Smooth muscle cell (in vitro differentiated cells): ENCODE measurements at regions not wholly inside any gene's neighbourhood (a gene's known extent, or its start where the extent isn't known, plus 50 kb on each side); places are given as distances from the start of the nearest gene placed in this dataset.
A peak's percentile ranks its signal among the peaks of the same experiment; 100 is the strongest.

Experiments used
- DNase-seq: peaks from one replicate; lab custom pipeline; 2025; ENCODE audit not compliant: unreplicated experiment; lab: John Stamatoyannopoulos, UW
- H2AFZ ChIP-seq: fragments of 200-600 bp; sonication (generic); 2 replicates; pipeline ENCODE4 v1.6.0; 2016; ENCODE audit warnings: antibody characterized with exemption, low read depth, mild to moderate bottlenecking
- H3F3A ChIP-seq: fragments of 200-600 bp; sonication (generic); 2 replicates; pipeline ENCODE4 v1.6.0; 2017; ENCODE audit warnings: antibody characterized with exemption, low read depth
- H3K27ac ChIP-seq: fragments of 200-600 bp; sonication (generic); 2 replicates; pipeline ENCODE4 v1.5.1; 2016; ENCODE audit warnings: low read depth, mild to moderate bottlenecking
- H3K27me3 ChIP-seq: fragments of 200-600 bp; sonication (generic); 2 replicates; pipeline ENCODE4 v1.6.1; 2016; ENCODE audit warnings: low read depth, mild to moderate bottlenecking
- H3K36me3 ChIP-seq: fragments of 200-600 bp; sonication (generic); 2 replicates; pipeline ENCODE4 v1.5.1; 2016; ENCODE audit warnings: low read depth
- H3K4me1 ChIP-seq: fragments of 200-600 bp; sonication (generic); 2 replicates; pipeline ENCODE4 v1.5.1; 2016; ENCODE audit warnings: low read depth
- H3K4me2 ChIP-seq: fragments of 200-600 bp; sonication (generic); 2 replicates; pipeline ENCODE4 v1.6.0; 2016; ENCODE audit warnings: mild to moderate bottlenecking
- H3K4me3 ChIP-seq: fragments of 200-600 bp; sonication (generic); 2 replicates; pipeline ENCODE4 v1.5.1; 2016; ENCODE audit warnings: mild to moderate bottlenecking
- H3K79me2 ChIP-seq: fragments of 200-600 bp; sonication (generic); 2 replicates; pipeline ENCODE4 v1.6.0; 2016; ENCODE audit warnings: low read depth, mild to moderate bottlenecking
- H3K9ac ChIP-seq: fragments of 200-600 bp; sonication (generic); 2 replicates; pipeline ENCODE4 v1.6.0; 2016; ENCODE audit warnings: low read depth
- H3K9me3 ChIP-seq: fragments of 200-600 bp; sonication (generic); replicated peaks from 2 replicates; pipeline ENCODE4 v1.5.1; 2016; ENCODE audit warnings: low read depth
- H4K20me1 ChIP-seq: fragments of 200-600 bp; sonication (generic); 2 replicates; pipeline ENCODE4 v1.6.0; 2016; ENCODE audit warnings: low read depth
- CTCF ChIP-seq: fragments of 200-600 bp; sonication (generic); IDR thresholded peaks from 2 replicates; pipeline ENCODE4 v1.5.1; 2017; ENCODE audit warnings: borderline replicate concordance, mild to moderate bottlenecking, antibody characterized with exemption; ENCODE audit not compliant: insufficient read depth, poor library complexity, severe bottlenecking
- WGBS: methylation state at CpG from one replicate; pipeline ENCODE4 v1.1.7; 2016; ENCODE audit warnings: low lambda C conversion rate; 5-methylcytosine and 5-hydroxymethylcytosine counted together

- no peak overlapping the region for H3K4me3 ChIP-seq
- H3K36me3 ChIP-seq = no peaks in the 10 kb centered on the region
- H3K9ac ChIP-seq = no peak overlapping the region
- H3K27ac ChIP-seq = no peak overlapping the region
- H3K4me2 ChIP-seq = no peak overlapping the region
- TF ChIP-seq CTCF = peak; percentile 9
- 92% methylated on average over 9 of the region's 9 CpGs for WGBS
- H3K27me3 ChIP-seq = no peaks in the 10 kb centered on the region
- H3F3A ChIP-seq = no peaks in the 10 kb centered on the region
- H4K20me1 ChIP-seq = no peaks in the 10 kb centered on the region
- DNase-seq = no peak
- no peak overlapping the region for H2AFZ ChIP-seq
- H3K4me1 ChIP-seq = no peaks in the 10 kb centered on the region
- H3K79me2 ChIP-seq = no peaks in the 10 kb centered on the region
- H3K9me3 ChIP-seq = peaks cover 4% of the 10 kb centered on the region
Measured at GRCh38 chr1:229972600-229973296, 94.3 kb upstream of the GALNT2 start.

GRCh38 chr1:229973297-229973612 is 93.8 kb upstream of the GALNT2 start:
- H3K27ac ChIP-seq = no peak overlapping the region
- peaks cover 4% of the 10 kb centered on the region for H3K9me3 ChIP-seq
- no peaks in the 10 kb centered on the region for H3F3A ChIP-seq
- no peaks in the 10 kb centered on the region for H3K27me3 ChIP-seq
- no peaks in the 10 kb centered on the region for H3K4me1 ChIP-seq
- no peaks in the 10 kb centered on the region for H3K36me3 ChIP-seq
- no peak for DNase-seq
- H3K9ac ChIP-seq = no peak overlapping the region
- H4K20me1 ChIP-seq = no peaks in the 10 kb centered on the region
- WGBS = 79% methylated on average over 4 of the region's 4 CpGs
- no peak overlapping the region for H2AFZ ChIP-seq
- no peak overlapping the region for H3K4me3 ChIP-seq
- no peaks in the 10 kb centered on the region for H3K79me2 ChIP-seq
- no peak for TF ChIP-seq CTCF
- no peak overlapping the region for H3K4me2 ChIP-seq

GRCh38 chr1:229975047-229975446 is 92.0 kb upstream of the GALNT2 start:
- H4K20me1 ChIP-seq = no peaks in the 10 kb centered on the region
- TF ChIP-seq CTCF = no peak
- no peak for DNase-seq
- 97% methylated on average over 4 of the region's 4 CpGs for WGBS
- no peaks in the 10 kb centered on the region for H3K27me3 ChIP-seq
- H3K4me3 ChIP-seq = no peak overlapping the region
- H3K4me2 ChIP-seq = no peak overlapping the region
- H2AFZ ChIP-seq = no peak overlapping the region
- no peaks in the 10 kb centered on the region for H3K4me1 ChIP-seq
- no peak overlapping the region for H3K27ac ChIP-seq
- H3F3A ChIP-seq = no peaks in the 10 kb centered on the region
- no peaks in the 10 kb centered on the region for H3K79me2 ChIP-seq
- no peaks in the 10 kb centered on the region for H3K36me3 ChIP-seq
- no peak overlapping the region for H3K9ac ChIP-seq
- peaks cover 4% of the 10 kb centered on the region for H3K9me3 ChIP-seq

GRCh38 chr1:229980009-229980408 is 87.0 kb upstream of the GALNT2 start:
- Histone ChIP-seq H3K9me3 (peaks cover 4% of the 10 kb centered on the region), H4K20me1 (no peaks in the 10 kb centered on the region), H3K9ac (no peak overlapping the region), H3F3A (no peaks in the 10 kb centered on the region), H2AFZ (no peak overlapping the region), H3K79me2 (no peaks in the 10 kb centered on the region), H3K4me1 (no peaks in the 10 kb centered on the region), H3K4me2 (no peak overlapping the region), H3K27me3 (no peaks in the 10 kb centered on the region), H3K27ac (no peak overlapping the region), H3K36me3 (no peaks in the 10 kb centered on the region), H3K4me3 (no peak overlapping the region)
- TF ChIP-seq CTCF = no peak
- 48% methylated on average over 2 of the region's 2 CpGs for WGBS
- no peak for DNase-seq
